ENCODE measurements at regions not wholly inside any gene's neighbourhood (a gene's known extent, or its start where the extent isn't known, plus 50 kb on each side); places are given as distances from the start of the nearest gene placed in this dataset.

DNA sequence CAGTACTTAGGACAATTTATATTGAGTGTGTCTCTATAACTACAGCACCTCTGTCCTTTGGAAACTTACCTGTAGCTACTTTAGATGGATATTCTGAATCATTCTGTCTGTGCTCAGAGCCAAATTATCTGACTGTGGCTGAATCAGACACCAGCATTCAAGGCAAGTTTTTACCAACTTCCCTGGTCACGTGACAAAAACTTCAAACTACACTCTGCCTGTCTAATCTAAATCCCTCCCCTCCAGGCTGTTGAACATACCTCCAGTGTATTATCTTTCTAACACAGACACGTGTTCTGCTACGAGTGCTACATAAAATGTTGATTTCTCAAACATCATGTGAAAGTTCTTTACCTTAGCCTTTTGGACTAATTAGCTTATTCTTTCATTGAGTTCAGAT lies 641.2 kb upstream of the CPEB2 start:
- H3K4me1 Mint-ChIP-seq, result peaks cover 5 to 15% of the 10 kb centered on the region in 2 experiments
- Histone ChIP-seq H3K4ac (ENCODE audit: low read depth, low read length) (no peak overlapping the region), H3K27me3 (ENCODE audit: insufficient read depth, low read length) (no peaks in the 10 kb centered on the region), H4K5ac (ENCODE audit: insufficient read length, low read depth, low read length) (no peak overlapping the region), H3K4me2 (ENCODE audit: insufficient read depth, insufficient read length, low read length) (no peak overlapping the region), H2BK12ac (ENCODE audit: insufficient read length, low read depth, low read length) (no peak overlapping the region), H2BK20ac (ENCODE audit: low read depth, low read length, poor library complexity, severe bottlenecking) (no peak overlapping the region), H2AFZ (ENCODE audit: low read length) (no peak overlapping the region), H3K23ac (ENCODE audit: insufficient read length, low read depth, low read length) (no peak overlapping the region), H4K20me1 (ENCODE audit: control insufficient read depth, insufficient read depth, insufficient read length) (no peaks in the 10 kb centered on the region), H4K91ac (ENCODE audit: insufficient read length, low read depth, low read length) (no peak overlapping the region), H3K56ac (ENCODE audit: insufficient read length, low read depth, low read length) (no peak overlapping the region), H3K9me3 (ENCODE audit: control insufficient read depth, low read depth, low read length) (no peaks in the 10 kb centered on the region), H3K9ac (ENCODE audit: extremely low read depth, insufficient read length, low read length) (no peak overlapping the region), H3K23me2 (ENCODE audit: insufficient read length, low read depth, low read length, poor library complexity, severe bottlenecking) (no peaks in the 10 kb centered on the region), H3K79me1 (ENCODE audit: insufficient read depth, low read depth, low read length, poor library complexity, severe bottlenecking) (no peaks in the 10 kb centered on the region), H2AK5ac (ENCODE audit: insufficient read length, low read length) (no peak overlapping the region), H3T11ph (ENCODE audit: low read length) (no peak overlapping the region), H3K18ac (ENCODE audit: insufficient read length, low read depth, low read length) (no peak overlapping the region), H2BK5ac (ENCODE audit: insufficient read length, low read length) (no peak overlapping the region), H2BK15ac (ENCODE audit: low read depth, low read length) (no peak overlapping the region), H3K4me1 (ENCODE audit: insufficient read depth, low read length) (no peaks in the 10 kb centered on the region; the same call in 1 of the 2 replicates), H3K79me2 (ENCODE audit: insufficient read depth, low read length) (no peaks in the 10 kb centered on the region), H2BK120ac (ENCODE audit: low read depth, low read length, poor library complexity, severe bottlenecking) (no peak overlapping the region), H3K27ac (ENCODE audit: insufficient read length, low read depth, low read length) (no peak overlapping the region), H3K14ac (ENCODE audit: insufficient read depth, low read length) (no peak overlapping the region), H4K8ac (replicated peaks; ENCODE audit: insufficient read length, low read depth, low read length) (no peak overlapping the region)
- H3K27me3 Mint-ChIP-seq (ENCODE audit: low read depth), result no peaks in the 10 kb centered on the region; the same call in 1 of the 2 replicates
- no peaks in the 10 kb centered on the region; a peak in 2 of 5 replicates for H3K9me3 Mint-ChIP-seq
- H3K27ac Mint-ChIP-seq, result no peak overlapping the region
- H3K36me3 Mint-ChIP-seq (ENCODE audit: insufficient read depth in 1 of 3, low read depth in 3 of 3), result no peaks in the 10 kb centered on the region; a peak in 1 of 7 replicates
- no peak for DNase-seq
- no peak overlapping the region for H3K4me3 Mint-ChIP-seq
- TF ChIP-seq, protein P1, sequence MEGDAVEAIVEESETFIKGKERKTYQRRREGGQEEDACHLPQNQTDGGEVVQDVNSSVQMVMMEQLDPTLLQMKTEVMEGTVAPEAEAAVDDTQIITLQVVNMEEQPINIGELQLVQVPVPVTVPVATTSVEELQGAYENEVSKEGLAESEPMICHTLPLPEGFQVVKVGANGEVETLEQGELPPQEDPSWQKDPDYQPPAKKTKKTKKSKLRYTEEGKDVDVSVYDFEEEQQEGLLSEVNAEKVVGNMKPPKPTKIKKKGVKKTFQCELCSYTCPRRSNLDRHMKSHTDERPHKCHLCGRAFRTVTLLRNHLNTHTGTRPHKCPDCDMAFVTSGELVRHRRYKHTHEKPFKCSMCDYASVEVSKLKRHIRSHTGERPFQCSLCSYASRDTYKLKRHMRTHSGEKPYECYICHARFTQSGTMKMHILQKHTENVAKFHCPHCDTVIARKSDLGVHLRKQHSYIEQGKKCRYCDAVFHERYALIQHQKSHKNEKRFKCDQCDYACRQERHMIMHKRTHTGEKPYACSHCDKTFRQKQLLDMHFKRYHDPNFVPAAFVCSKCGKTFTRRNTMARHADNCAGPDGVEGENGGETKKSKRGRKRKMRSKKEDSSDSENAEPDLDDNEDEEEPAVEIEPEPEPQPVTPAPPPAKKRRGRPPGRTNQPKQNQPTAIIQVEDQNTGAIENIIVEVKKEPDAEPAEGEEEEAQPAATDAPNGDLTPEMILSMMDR (conservative IDR thresholded peaks at IDR 0.05), result no peak
- no CpG with 5 or more reads among the region's 3 CpGs for WGBS (ENCODE audit: extremely low coverage, insufficient read length, low lambda C conversion rate)

All from H9 (cell line).